KMS-11 (cell line): ENCODE measurements at regions not wholly inside any gene's neighbourhood (a gene's known extent, or its start where the extent isn't known, plus 50 kb on each side); places are given as distances from the start of the nearest gene placed in this dataset.

Experiments
- H2AFZ ChIP-seq: fragments of 200-600 bp; sonication (generic); 2 replicates; pipeline ENCODE4 v1.6.1; 2016; ENCODE audit warnings: antibody characterized with exemption, mixed run types, low read depth
- H3K27ac ChIP-seq: fragments of 200-600 bp; sonication (generic); 2 replicates; pipeline ENCODE4 v1.6.1; 2016; ENCODE audit warnings: mild to moderate bottlenecking, mixed run types
- H3K27me3 ChIP-seq: fragments of 200-600 bp; sonication (generic); 2 replicates; pipeline ENCODE4 v1.6.1; 2017; ENCODE audit warnings: mild to moderate bottlenecking, low read depth, mixed run types, moderate library complexity; ENCODE audit not compliant: insufficient read depth
- H3K36me3 ChIP-seq: fragments of 200-600 bp; sonication (generic); 2 replicates; pipeline ENCODE4 v1.6.1; 2017; ENCODE audit warnings: mild to moderate bottlenecking, mixed run types; ENCODE audit not compliant: insufficient read depth
- H3K4me1 ChIP-seq: fragments of 200-600 bp; sonication (generic); 2 replicates; pipeline ENCODE4 v1.6.1; 2016; ENCODE audit warnings: mild to moderate bottlenecking, low read depth, mixed run types; ENCODE audit not compliant: poor library complexity, severe bottlenecking
- H3K4me2 ChIP-seq: fragments of 200-600 bp; sonication (generic); 2 replicates; pipeline ENCODE4 v1.7.0; 2016; ENCODE audit warnings: mild to moderate bottlenecking, mixed run types
- H3K4me3 ChIP-seq: fragments of 200-600 bp; sonication (generic); IDR thresholded peaks from 2 replicates; pipeline ENCODE4 v1.6.1; 2017; ENCODE audit warnings: low read depth, low read length, mixed read lengths; ENCODE audit not compliant: insufficient read depth
- H3K79me2 ChIP-seq: fragments of 200-600 bp; sonication (generic); 2 replicates; pipeline ENCODE4 v1.6.1; 2016; ENCODE audit warnings: low read depth, mixed run types; ENCODE audit not compliant: insufficient read depth
- H3K9ac ChIP-seq: fragments of 200-600 bp; sonication (generic); 2 replicates; pipeline ENCODE4 v1.6.1; 2016; ENCODE audit warnings: mild to moderate bottlenecking, mixed run types
- H4K20me1 ChIP-seq: fragments of 200-600 bp; sonication (generic); 2 replicates; pipeline ENCODE4 v1.6.1; 2016; ENCODE audit warnings: mild to moderate bottlenecking, mixed run types; ENCODE audit not compliant: insufficient read depth
- CTCF ChIP-seq: fragments of 200-600 bp; sonication (generic); conservative IDR thresholded peaks from 2 replicates; pipeline ENCODE4 v1.6.1; 2017; ENCODE audit warnings: low read depth, mild to moderate bottlenecking, antibody characterized with exemption, low read length, moderate library complexity, mixed read lengths

DNA sequence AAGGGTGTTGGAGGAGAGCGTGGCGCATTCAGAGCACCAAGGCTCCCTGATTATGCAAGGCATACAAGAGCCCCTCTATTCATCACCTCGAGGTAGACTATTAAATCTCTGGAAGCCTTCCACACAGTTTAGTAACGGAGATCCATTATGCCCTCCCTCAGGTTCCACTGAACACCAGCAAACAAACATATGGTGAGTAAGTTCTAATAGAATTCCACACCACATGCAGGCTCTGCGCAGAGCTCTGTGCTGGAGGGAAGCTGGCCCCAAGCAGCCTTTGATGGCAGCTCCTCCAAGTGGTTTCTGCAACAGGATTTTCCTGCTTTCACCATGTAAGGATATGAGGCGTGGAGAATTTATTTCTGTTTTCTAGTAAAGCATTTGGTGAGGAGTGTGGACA lies 238.6 kb downstream of the C1D start:
- Histone ChIP-seq H3K9ac (no peak overlapping the region), H2AFZ (no peak overlapping the region), H3K4me3 (no peak overlapping the region), H3K27ac (no peak overlapping the region), H3K27me3 (no peaks in the 10 kb centered on the region), H3K79me2 (no peaks in the 10 kb centered on the region), H3K4me2 (no peak overlapping the region), H3K36me3 (no peaks in the 10 kb centered on the region), H4K20me1 (no peaks in the 10 kb centered on the region), H3K4me1 (no peaks in the 10 kb centered on the region)
- no peak for TF ChIP-seq CTCF

DNA sequence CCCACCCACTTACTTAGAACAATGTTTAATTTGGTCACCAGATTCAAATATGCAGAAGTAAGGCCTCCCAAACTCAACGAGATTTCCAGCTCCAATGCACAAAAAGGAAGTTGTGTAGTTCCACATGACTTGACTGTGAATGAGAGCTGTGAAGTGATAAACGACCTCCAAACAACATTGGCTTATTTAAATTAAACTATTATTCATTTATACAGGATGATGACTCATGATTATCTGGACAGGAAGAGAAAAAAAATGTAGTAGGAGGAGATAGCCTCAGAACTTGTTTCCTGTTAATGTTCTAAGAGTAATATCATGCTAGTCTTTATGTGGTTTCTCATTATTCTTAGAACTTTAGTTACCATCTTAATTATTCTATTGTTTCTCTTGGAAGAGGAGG lies 237.3 kb downstream of the C1D start:
- no peak for TF ChIP-seq CTCF
- Histone ChIP-seq H3K27me3 (no peaks in the 10 kb centered on the region), H3K4me2 (no peak overlapping the region), H3K4me3 (no peak overlapping the region), H4K20me1 (no peaks in the 10 kb centered on the region), H3K79me2 (no peaks in the 10 kb centered on the region), H3K36me3 (no peaks in the 10 kb centered on the region), H2AFZ (no peak overlapping the region), H3K4me1 (no peaks in the 10 kb centered on the region), H3K27ac (no peak overlapping the region), H3K9ac (no peak overlapping the region)

DNA sequence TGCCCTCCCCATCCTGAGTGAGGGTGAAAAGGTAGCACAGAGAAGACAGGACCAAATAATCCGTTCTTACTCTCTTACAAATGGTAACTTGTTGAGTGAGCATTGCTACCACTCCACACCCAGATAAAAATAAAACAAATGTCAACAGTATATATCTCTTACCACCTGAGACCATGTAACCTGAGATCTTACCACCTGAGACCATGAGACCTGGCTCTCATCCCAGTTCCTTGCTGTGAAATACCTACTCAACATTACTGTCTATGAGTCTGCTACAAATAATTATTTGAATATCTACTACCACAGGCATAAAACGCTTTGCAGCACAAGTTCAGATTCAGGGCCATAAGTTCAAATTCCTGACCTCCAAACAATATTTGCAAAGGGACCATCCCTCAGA lies 234.7 kb downstream of the C1D start:
- Histone ChIP-seq H3K79me2 (no peaks in the 10 kb centered on the region), H3K36me3 (no peaks in the 10 kb centered on the region), H3K4me1 (no peaks in the 10 kb centered on the region), H4K20me1 (no peaks in the 10 kb centered on the region), H3K4me3 (no peak overlapping the region), H3K9ac (no peak overlapping the region), H3K4me2 (no peak overlapping the region), H3K27ac (no peak overlapping the region), H2AFZ (no peak overlapping the region), H3K27me3 (no peaks in the 10 kb centered on the region)
- no peak for TF ChIP-seq CTCF

DNA sequence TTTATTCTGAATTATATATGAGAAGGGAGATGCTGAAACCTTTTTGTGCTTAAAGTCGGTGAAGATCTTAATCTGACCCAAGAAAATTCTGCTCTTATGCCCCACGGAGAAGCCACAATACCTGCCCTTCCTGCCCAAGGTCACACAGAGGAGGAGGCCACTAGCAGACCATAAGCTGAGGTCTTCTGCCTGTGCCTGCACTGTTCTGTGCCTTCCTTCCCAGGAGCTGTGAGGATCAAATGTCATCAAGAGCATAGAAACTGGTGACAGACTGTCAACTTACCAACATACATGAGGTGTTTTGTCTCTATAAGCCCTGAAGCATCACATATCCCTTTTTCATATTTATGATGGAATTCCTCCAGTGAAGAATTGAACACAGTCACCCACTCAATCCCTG lies 233.3 kb downstream of the C1D start:
- Histone ChIP-seq H3K9ac (no peak overlapping the region), H3K36me3 (no peaks in the 10 kb centered on the region), H2AFZ (no peak overlapping the region), H3K4me1 (no peaks in the 10 kb centered on the region), H3K4me3 (no peak overlapping the region), H3K27me3 (no peaks in the 10 kb centered on the region), H3K27ac (no peak overlapping the region), H4K20me1 (no peaks in the 10 kb centered on the region), H3K4me2 (no peak overlapping the region), H3K79me2 (no peaks in the 10 kb centered on the region)
- TF ChIP-seq CTCF, result no peak

DNA sequence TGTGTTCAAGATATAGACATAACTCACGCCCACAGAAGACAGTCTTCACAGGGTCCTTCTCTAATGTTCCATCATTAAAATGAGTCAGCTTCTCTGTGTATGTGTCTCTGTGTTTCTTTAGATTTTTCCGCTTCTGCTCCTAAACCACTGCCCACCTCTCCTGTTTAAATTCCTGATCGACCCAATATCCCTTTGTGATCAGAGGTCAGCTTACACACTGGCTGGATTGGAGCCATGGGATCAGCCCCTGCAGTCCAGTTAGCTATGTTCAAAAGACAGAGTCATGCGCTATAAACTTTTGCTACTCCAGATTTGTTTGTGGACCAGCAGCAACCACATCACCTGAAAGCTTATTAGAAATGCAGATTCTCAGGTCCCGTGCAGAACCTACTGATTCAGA lies 229.2 kb downstream of the C1D start:
- Histone ChIP-seq H2AFZ (no peak overlapping the region), H3K4me3 (no peak overlapping the region)
- no peak for TF ChIP-seq CTCF

More for the DNA sequence above, 229.2 kb downstream of the C1D start:
- Histone ChIP-seq H3K4me2 (no peak overlapping the region), H3K4me1 (no peaks in the 10 kb centered on the region), H3K27ac (no peak overlapping the region), H3K79me2 (no peaks in the 10 kb centered on the region), H3K36me3 (no peaks in the 10 kb centered on the region), H4K20me1 (no peaks in the 10 kb centered on the region), H3K27me3 (no peaks in the 10 kb centered on the region), H3K9ac (no peak overlapping the region)
